ENCODE measurements at regions not wholly inside any gene's neighbourhood (a gene's known extent, or its start where the extent isn't known, plus 50 kb on each side); places are given as distances from the start of the nearest gene placed in this dataset.

GRCh38 chr18:32577561-32577960 lies 106.9 kb upstream of the GAREM1 start (continued):
- TF ChIP-seq ETS1 (IDR thresholded peaks at IDR 0.05) = no peak
- no peak for TF ChIP-seq ZNF114 (CRISPR knock-in tag; IDR thresholded peaks at IDR 0.05)
- no peak for TF ChIP-seq CREB1 (CRISPR knock-in tag; IDR thresholded peaks at IDR 0.05; ENCODE audit: low read depth)
- no peak for TF ChIP-seq EZH2phosphoT487 (IDR thresholded peaks at IDR 0.05; ENCODE audit: unreplicated experiment)
- TF ChIP-seq STAT1 (IDR thresholded peaks at IDR 0.05; ENCODE audit: unreplicated experiment) = no peak
- TF ChIP-seq JUNB (IDR thresholded peaks at IDR 0.05; ENCODE audit: unreplicated experiment) = no peak
- TF ChIP-seq ZNF462 (CRISPR knock-in tag; IDR thresholded peaks at IDR 0.05) = no peak

- H3K27ac ChIP-seq (ENCODE audit: low read depth) = no peak overlapping the region
These were observed 105.7 kb upstream of the GAREM1 start for GRCh38 chr18:32576296-32576916.

More at GRCh38 chr18:32576296-32576916, 105.7 kb upstream of the GAREM1 start:
- Mint-ChIP-seq H3K4me1 (peaks cover 2% of the 10 kb centered on the region; the same call in 1 of the 3 replicates), H3K27me3 (ENCODE audit: insufficient read depth, low read depth, poor library complexity) (peaks cover 2% of the 10 kb centered on the region), H3K36me3 (ENCODE audit: low read depth) (peaks cover 16% of the 10 kb centered on the region; the same call in 2 of the 3 replicates), H3K27ac (no peak overlapping the region), H3K4me3 (no peak overlapping the region), H3K9me3 (peaks cover 8% of the 10 kb centered on the region)
- no peaks in the 10 kb centered on the region for H3K4me1 ChIP-seq (ENCODE audit: insufficient read depth)
- ATAC-seq (peak; percentile 91), DNase-seq (ENCODE audit: low spot score) (peak; percentile 65)
- H3K27me3 ChIP-seq (ENCODE audit: insufficient read depth) = no peaks in the 10 kb centered on the region
- H3K4me2 ChIP-seq = no peak overlapping the region
- H3K4me3 ChIP-seq = no peak overlapping the region
- no peaks in the 10 kb centered on the region for H3K79me2 ChIP-seq (replicated peaks; ENCODE audit: insufficient read depth)
- H4K20me1 ChIP-seq (replicated peaks; ENCODE audit: insufficient read depth) = no peaks in the 10 kb centered on the region
- no peaks in the 10 kb centered on the region for H3K36me3 ChIP-seq (ENCODE audit: insufficient read depth)
- H3K9me2 ChIP-seq (ENCODE audit: insufficient read depth) = peaks cover 13% of the 10 kb centered on the region; the same call in 1 of the 2 replicates
- H3F3A ChIP-seq (replicated peaks; ENCODE audit: low read depth) = no peaks in the 10 kb centered on the region
- peak overlapping the region; percentile 28; the same call in 1 of the 2 replicates for H2AFZ ChIP-seq
- TF ChIP-seq CTCF (conservative IDR thresholded peaks at IDR 0.05; ENCODE audit: low read depth in 2 of 2) = peak; percentile 53 to 72
- TF ChIP-seq ZNF331 (CRISPR knock-in tag; IDR thresholded peaks at IDR 0.05; ENCODE audit: low read depth) = no peak
- TF ChIP-seq ZNF114 (CRISPR knock-in tag; IDR thresholded peaks at IDR 0.05) = no peak
- TF ChIP-seq NANOG (IDR thresholded peaks at IDR 0.05; ENCODE audit: borderline replicate concordance) = no peak
- no peak for TF ChIP-seq ETS1 (IDR thresholded peaks at IDR 0.05)

All from GM23338 (cell line).